NCI-H460 (cell line): ENCODE measurements at regions not wholly inside any gene's neighbourhood (a gene's known extent, or its start where the extent isn't known, plus 50 kb on each side); places are given as distances from the start of the nearest gene placed in this dataset.
"Not testable (repeated sequence)": the region's sequence is repeated elsewhere in the genome, so short reads cannot be mapped to it uniquely, and the experiment has no call there.

Experiments used
- DNase-seq: peaks from one replicate; pipeline ENCODE4 v3.0.0-alpha.2; 2016; ENCODE audit warnings: low read depth; ENCODE audit errors: extremely low read depth

GRCh38 chr9:29228558-29228957 is 1655.3 kb upstream of the C9orf72 start:
- no peak for DNase-seq

DNA sequence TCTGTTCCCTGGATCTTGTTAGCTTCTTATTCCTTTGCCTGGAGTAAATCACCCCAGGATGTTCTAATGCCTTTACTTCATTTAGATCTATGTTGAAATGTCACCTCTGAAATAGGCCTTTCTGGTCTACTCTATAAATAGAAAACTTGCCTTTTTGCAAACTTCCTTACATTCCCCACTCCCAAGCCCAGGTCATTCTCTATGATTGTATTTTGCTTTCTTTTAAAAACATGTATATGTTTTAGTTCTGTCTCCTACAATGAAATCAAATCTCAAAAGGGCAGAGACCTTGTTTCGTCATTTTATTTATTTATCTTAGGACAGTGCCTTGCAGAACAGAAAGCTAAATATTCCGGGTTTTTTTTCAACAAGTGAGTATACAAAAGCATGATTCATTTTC is 1657.7 kb upstream of the C9orf72 start:
- DNase-seq: no peak

- no peak for DNase-seq
Measured at GRCh38 chr9:29233193-29233592, 1659.9 kb upstream of the C9orf72 start.

DNA sequence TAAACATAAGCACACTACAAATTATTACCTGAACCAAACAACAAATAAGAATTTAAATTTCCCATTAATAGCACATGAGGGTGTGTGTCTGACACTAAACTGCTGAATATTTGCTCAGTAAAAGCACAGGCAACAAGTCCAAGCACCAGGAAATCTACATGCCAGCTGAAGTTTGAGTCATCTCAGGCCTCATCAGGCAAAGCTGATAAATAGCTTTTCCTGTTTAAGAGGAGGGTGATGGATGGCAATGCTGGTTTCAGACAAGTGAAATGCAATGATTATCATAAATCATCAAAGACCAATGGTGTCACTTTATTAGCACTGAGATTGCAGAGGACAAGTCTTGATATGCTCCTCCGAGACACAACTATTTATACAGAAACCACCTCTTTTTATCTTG is 1668.0 kb upstream of the C9orf72 start:
- DNase-seq: no peak

GRCh38 chr9:29245351-29245750 is 1672.1 kb upstream of the C9orf72 start:
- DNase-seq: no peak

DNA sequence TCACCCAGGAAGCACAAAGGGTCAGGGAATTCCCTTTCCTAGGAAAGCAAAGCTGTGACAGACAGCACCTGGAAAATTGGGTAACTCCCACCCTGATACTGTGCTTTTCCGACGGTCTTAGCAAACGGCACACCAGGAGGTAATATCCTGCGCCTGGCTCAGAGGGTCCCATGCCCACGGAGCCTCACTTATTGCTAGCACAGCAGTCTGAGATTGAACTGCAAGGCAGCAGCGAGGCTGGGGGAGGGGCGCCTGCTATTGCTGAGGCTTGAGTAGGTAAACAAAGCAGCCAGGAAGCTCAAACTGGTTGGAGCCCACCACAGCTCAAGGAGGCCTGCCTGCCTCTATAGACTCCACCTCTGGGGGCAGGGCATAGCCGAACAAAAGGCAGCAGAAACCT is 1697.1 kb upstream of the C9orf72 start:
- DNase-seq: not testable (repeated sequence)

DNA sequence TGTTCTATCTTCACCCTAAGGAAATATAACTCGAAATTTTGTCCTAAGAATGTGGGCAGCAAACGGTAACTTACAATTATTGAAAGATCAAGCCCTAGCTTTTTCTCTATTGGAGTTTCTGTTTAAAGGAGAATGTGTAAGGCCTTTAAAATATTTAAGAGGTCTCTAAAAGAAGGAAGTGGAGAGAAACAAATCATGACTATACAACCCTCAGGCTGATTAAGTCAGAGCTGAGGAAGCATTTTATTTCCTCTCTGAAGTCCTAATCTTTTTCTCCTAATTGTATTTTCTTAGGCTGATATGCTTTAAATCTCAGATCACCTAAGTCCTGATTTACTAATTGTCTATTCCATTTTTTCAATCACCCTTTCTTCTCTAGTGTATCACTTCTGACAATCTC is 1708.8 kb upstream of the C9orf72 start:
- no peak for DNase-seq

- DNase-seq: peak; percentile 23
Measured at GRCh38 chr9:29285818-29286217, 1712.5 kb upstream of the C9orf72 start.

GRCh38 chr9:29289365-29289764 is 1716.1 kb upstream of the C9orf72 start:
- DNase-seq: no peak

DNA sequence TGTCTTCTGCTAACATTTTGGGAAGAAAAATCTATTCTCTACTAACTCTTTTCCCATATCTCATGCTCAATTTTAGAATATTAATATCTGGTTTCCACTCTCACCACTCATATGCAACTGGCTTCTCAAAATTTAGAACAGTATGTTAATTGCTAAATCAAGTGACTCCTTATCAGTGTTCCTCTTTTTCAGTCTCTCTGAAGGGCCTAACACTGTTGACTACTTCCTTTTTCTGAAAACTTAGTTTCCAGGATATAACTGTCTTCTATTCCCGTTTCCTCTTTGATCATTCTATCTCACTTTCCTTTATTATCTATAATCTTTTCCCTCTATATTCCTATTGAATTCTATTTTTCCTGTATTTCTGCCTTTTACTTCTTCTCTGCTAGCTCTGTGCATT is 1717.2 kb upstream of the C9orf72 start:
- no peak for DNase-seq

DNA sequence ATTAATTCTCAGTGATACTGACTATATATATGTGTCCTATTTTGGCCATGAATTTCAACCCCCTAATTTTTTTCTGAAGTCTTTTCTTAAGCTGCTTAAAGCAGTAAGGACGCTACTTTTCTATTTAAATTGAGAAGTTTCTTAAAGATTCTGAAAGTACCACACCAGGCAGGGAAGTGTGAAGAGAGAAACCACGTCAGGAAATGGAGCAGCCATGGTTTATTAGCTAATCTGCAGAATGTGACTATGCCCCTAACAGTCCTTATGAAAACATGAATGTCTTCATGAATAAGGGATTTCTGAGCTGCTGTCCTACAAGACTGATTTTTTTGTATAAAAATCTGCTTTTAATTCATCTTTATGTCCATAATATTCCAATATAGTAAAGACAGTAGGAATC is 1724.3 kb upstream of the C9orf72 start:
- no peak for DNase-seq

- no peak for DNase-seq
Measured at GRCh38 chr9:29311221-29311620, 1737.9 kb upstream of the C9orf72 start.

DNA sequence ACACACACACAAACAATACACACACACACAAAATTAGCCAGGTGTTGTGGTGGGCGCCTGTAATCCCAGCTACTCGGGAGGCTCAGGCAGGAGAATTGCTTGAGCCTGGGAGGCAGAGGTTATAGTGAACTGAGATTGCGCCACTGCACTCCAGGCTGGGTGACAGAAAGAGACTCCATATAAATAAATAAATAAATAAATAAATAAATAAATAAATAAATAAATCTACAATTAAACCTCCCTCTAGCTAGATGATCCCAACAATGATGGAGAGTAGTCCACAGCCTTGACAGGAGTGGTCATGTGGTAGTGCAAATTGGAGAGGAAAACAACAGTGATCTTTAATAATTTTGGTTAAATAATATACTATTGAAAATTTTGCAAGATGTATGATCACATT is 1739.0 kb upstream of the C9orf72 start:
- no peak for DNase-seq

DNA sequence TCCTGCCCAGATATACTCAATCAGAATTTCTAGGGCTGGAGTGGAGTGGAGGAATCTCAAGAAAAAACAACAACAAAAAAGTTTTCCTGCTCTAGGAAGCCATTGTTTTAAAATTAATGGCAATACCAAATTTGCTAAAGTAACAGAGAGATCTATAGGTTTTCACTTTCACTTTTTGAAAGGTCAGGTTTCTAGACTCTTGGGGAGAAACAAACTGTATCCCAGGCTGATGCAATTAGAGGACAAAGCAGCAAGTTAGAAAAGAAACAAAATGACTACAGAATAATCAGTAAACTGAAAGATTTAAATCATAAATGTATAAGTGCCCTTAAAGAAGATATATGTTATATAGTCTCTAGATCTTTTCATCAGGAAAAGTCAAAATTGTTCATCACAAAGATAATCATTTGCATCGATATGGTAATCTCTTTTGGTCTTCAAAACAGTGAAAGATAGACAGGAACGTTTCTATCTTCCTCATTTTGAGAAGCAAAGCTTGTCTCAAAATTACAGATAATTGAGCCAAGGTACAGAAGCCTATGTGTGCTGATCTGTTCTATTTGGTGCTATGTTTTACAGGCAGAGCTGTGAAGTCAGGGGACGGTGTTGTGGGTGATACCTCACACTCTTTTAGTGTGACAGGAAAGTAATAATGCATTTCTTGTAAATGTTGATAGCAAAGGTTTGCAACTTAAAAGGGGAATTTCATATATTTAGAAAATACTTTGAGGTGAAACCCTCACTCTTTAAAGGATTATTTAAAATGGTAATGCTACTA is 1746.6 kb upstream of the C9orf72 start:
- DNase-seq: peak; percentile 33

DNA sequence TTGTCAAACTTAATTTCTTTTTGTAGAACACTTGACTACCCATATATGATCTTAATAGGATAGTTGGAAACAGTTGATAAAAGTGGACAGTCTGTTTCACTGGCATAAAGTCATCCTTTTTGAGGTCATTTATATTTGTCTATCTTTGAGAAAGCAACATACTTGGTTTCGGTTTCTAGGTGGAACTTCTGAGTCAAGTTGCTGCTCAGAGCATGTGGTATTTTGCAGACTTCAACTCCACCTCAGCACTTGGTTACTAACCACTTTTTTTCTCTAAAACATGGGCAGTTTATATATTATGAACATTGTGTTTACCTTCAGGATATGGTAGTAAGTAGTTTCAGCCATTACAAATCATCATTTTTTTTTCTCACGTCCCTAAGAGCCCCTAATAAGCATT is 1749.0 kb upstream of the C9orf72 start:
- DNase-seq: no peak

- DNase-seq: no peak
Measured at GRCh38 chr9:29325894-29326293, 1752.6 kb upstream of the C9orf72 start.

GRCh38 chr9:29332789-29333188 is 1759.5 kb upstream of the C9orf72 start:
- peak; percentile 73 for DNase-seq

GRCh38 chr9:29336281-29336680 is 1763.0 kb upstream of the C9orf72 start:
- no peak for DNase-seq

DNA sequence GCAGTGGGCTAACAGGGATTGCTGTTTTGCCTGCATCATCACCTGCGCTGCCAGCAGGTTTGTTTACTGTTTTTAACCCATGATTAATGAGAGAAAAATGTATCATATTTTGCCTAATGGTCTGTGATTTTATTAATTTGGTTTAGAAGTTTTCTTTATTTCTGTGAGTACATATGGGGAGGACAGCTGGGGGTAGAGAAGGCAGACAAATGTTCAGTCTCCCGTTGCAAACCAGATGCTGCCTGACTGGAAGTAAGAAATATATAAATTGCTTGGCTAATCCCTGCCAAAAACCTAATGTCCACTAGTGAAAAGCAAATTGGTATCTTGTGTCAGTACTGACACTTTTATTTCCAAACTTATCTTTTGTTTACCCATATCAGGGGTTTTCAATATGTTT is 1766.1 kb upstream of the C9orf72 start:
- DNase-seq: no peak

DNA sequence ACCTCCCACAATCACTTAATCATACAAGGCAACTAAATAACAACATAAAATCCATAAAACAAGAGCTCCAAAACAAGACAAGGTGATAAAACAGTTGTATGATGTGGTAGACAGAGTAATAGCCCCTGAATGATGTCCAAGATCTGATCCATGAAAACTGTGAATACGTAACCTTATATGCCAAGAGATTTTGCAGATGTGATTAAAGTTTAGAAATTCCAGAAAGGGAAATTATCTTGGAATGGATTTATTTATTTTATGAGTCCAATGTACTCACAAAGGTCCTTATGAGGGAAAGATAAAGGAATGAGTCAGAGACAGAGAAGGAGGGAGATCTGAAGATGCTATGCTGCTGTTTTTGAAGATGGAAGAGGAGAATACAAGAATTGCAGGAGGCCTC is 1775.7 kb upstream of the C9orf72 start:
- DNase-seq: no peak

DNA sequence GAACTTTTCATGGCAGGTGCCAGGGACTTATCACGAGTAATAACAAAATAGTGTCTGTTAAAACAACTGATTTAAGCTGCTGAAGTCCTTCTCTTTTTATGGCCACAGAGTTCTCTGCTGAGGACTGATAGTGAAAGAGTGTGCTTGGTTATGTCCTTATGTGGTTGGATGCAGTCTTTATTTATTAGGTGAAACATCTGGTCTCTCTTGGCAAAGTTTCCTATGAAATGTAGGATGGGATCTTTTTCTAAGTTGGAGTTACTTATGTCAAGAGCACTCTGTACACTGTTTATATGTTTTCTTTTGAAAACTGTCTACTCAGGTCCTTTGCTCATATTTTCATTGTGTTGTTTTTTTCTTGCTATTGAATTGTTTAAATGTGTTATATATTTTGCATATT is 1816.1 kb upstream of the C9orf72 start:
- no peak for DNase-seq

- DNase-seq: no peak
Measured at GRCh38 chr9:29390859-29391258, 1817.6 kb upstream of the C9orf72 start.

- no peak for DNase-seq
Measured at GRCh38 chr9:29393064-29393463, 1819.8 kb upstream of the C9orf72 start.
